GM23248 (cell line): ENCODE measurements at regions not wholly inside any gene's neighbourhood (a gene's known extent, or its start where the extent isn't known, plus 50 kb on each side); places are given as distances from the start of the nearest gene placed in this dataset.

Experiments
- DNase-seq: peaks from one replicate; pipeline ENCODE4 v3.0.0-alpha.2; 2015
- H2AFZ ChIP-seq: fragments of 200-600 bp; sonication (generic); 2 replicates; pipeline ENCODE4 v1.6.1; 2016; ENCODE audit warnings: antibody characterized with exemption
- H3F3A ChIP-seq: fragments of 200-600 bp; sonication (generic); 2 replicates; pipeline ENCODE4 v1.6.1; 2016; ENCODE audit warnings: mild to moderate bottlenecking, antibody characterized with exemption, mixed run types; ENCODE audit not compliant: insufficient read depth
- H3K27ac ChIP-seq: fragments of 200-600 bp; sonication (generic); 2 replicates; pipeline ENCODE4 v1.5.1; 2016; ENCODE audit warnings: mild to moderate bottlenecking
- H3K27me3 ChIP-seq: fragments of 200-600 bp; sonication (generic); replicated peaks from 2 replicates; pipeline ENCODE4 v1.6.1; 2016; ENCODE audit warnings: mild to moderate bottlenecking; ENCODE audit not compliant: insufficient read depth
- H3K36me3 ChIP-seq: fragments of 200-600 bp; sonication (generic); 2 replicates; pipeline ENCODE4 v1.6.1; 2016; ENCODE audit warnings: low read depth, mild to moderate bottlenecking
- H3K4me1 ChIP-seq: fragments of 200-600 bp; sonication (generic); 2 replicates; pipeline ENCODE4 v1.6.1; 2016; ENCODE audit warnings: mild to moderate bottlenecking; ENCODE audit not compliant: insufficient read depth
- H3K4me2 ChIP-seq: fragments of 200-600 bp; sonication (generic); one replicate; pipeline ENCODE4 v1.6.1; 2016; ENCODE audit warnings: mild to moderate bottlenecking; ENCODE audit not compliant: unreplicated experiment
- H3K4me3 ChIP-seq: fragments of 200-600 bp; sonication (generic); 2 replicates; pipeline ENCODE4 v1.5.1; 2016; ENCODE audit warnings: mild to moderate bottlenecking
- H3K79me2 ChIP-seq: fragments of 200-600 bp; sonication (generic); 2 replicates; pipeline ENCODE4 v1.6.1; 2016; ENCODE audit warnings: mild to moderate bottlenecking; ENCODE audit not compliant: insufficient read depth
- H3K9ac ChIP-seq: fragments of 200-600 bp; sonication (generic); 2 replicates; pipeline ENCODE4 v1.6.1; 2016; ENCODE audit warnings: mild to moderate bottlenecking
- H3K9me2 ChIP-seq: fragments of 200-600 bp; sonication (generic); 2 replicates; pipeline ENCODE4 v1.6.1; 2016; ENCODE audit warnings: mixed run types, mild to moderate bottlenecking, moderate library complexity; ENCODE audit not compliant: insufficient read depth
- H3K9me3 ChIP-seq: fragments of 200-600 bp; sonication (generic); one replicate; pipeline ENCODE4 v1.6.1; 2017; ENCODE audit warnings: low read depth
- H4K20me1 ChIP-seq: fragments of 200-600 bp; sonication (generic); 2 replicates; pipeline ENCODE4 v1.6.0; 2016; ENCODE audit not compliant: insufficient read depth
- EZH2 ChIP-seq: fragments of 200-600 bp; sonication (generic); IDR thresholded peaks from 2 replicates; pipeline ENCODE4 v1.6.1; 2018; ENCODE audit warnings: antibody characterized with exemption, mild to moderate bottlenecking; ENCODE audit not compliant: insufficient read depth, poor library complexity, severe bottlenecking
- EZH2phosphoT487 ChIP-seq: fragments of 200-600 bp; sonication (generic); IDR thresholded peaks from 2 replicates; pipeline ENCODE4 v1.6.1; 2018; ENCODE audit warnings: antibody characterized with exemption, moderate library complexity, mild to moderate bottlenecking, low read depth; ENCODE audit not compliant: insufficient read depth
- WGBS, 2 experiments: methylation state at CpG; one replicate each; pipeline ENCODE4 v1.1.6; 2015 to 2017; ENCODE audit warnings: low lambda C conversion rate in 2 of 2, low coverage in 1 of 2; ENCODE audit errors: missing lambda C conversion rate in 2 of 2; 5-methylcytosine and 5-hydroxymethylcytosine counted together
- in situ Hi-C: fragments of 300-500 bp; cut with MboI; formaldehyde crosslinking; loops from 2 replicates; pipeline ENCODE4 v1.15.0; 2020

DNA sequence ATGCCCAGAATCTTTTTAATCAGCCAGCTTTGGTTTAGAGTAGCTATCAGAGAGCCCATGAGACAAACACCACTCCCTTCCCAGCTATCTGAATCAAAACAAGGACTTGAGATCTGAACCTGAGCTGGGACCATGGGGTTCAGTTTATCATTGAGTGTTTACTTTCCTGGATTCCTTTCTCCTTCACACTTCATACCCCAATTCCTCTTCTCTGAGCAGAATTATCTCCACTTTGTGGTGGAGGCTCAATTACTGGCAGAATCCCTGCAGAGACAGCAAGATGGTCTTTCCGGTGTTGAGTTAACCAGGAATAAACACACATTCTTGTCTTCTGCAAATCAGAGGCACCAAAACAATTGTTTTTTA is 102.4 kb downstream of the RPL22L1 start:
- no peaks in the 10 kb centered on the region for H3K9me2 ChIP-seq
- no peak overlapping the region for H3K9ac ChIP-seq
- in situ Hi-C loops, result no loop called here
- peaks cover 3% of the 10 kb centered on the region; the same call in 1 of the 2 replicates for H3F3A ChIP-seq
- TF ChIP-seq EZH2phosphoT487 (no peak), EZH2 (no peak)
- no peaks in the 10 kb centered on the region for H4K20me1 ChIP-seq
- H3K27me3 ChIP-seq, result no peaks in the 10 kb centered on the region
- no peak for DNase-seq
- H3K9me3 ChIP-seq, result no peaks in the 10 kb centered on the region
- no peak overlapping the region for H3K4me3 ChIP-seq
- 94 to 98% methylated on average over 1 of the region's 1 CpG for WGBS, 2 experiments
- H3K4me1 ChIP-seq, result peaks cover 5% of the 10 kb centered on the region; the same call in 1 of the 2 replicates
- H3K79me2 ChIP-seq, result no peaks in the 10 kb centered on the region
- H2AFZ ChIP-seq, result no peak overlapping the region
- no peak overlapping the region for H3K4me2 ChIP-seq
- no peak overlapping the region for H3K27ac ChIP-seq
- H3K36me3 ChIP-seq, result no peaks in the 10 kb centered on the region

DNA sequence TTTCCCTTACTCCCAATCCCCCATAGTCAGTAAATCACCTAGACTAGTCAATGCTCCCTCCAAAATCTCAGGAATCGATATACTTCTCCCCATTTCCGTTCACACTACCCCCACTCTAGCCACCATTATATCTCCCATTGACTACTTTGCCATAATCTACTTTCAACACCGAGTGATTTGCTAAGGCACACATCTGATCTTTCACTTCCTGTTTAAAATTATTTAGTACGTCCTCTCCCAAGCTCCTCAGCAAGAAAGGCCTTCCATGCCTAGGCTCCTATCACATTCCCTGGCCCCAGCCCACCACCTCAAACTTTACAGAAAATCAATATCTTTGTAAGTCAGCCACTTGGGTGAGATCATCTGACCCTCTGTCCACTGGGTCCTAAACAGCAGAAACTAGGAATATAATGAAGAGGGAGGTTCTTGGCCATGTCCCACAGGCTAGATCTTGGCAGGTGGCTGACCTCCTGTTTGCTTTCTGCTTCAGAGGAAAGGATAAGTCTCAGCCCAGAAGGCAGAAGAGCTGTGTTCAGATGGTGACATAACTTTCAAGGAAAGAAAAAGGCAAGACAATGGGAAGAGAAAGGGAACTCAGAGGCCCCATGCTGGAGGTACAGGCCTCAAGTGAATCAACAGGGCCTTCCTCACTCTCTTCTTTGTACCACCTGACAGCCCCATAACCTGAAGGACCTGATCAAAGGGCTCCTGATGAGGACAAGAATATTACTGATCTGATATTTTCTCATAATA is 103.0 kb downstream of the RPL22L1 start:
- H3K27me3 ChIP-seq, result no peaks in the 10 kb centered on the region
- H3K4me3 ChIP-seq, result no peak overlapping the region
- H3K36me3 ChIP-seq, result no peaks in the 10 kb centered on the region
- no peaks in the 10 kb centered on the region for H3K9me3 ChIP-seq
- 91 to 95% methylated on average over 4 of the region's 4 CpGs for WGBS, 2 experiments
- H3K4me2 ChIP-seq, result no peak overlapping the region
- no peaks in the 10 kb centered on the region for H4K20me1 ChIP-seq
- no peaks in the 10 kb centered on the region for H3K9me2 ChIP-seq
- TF ChIP-seq EZH2phosphoT487 (no peak), EZH2 (no peak)
- H2AFZ ChIP-seq, result no peak overlapping the region; the same call in 1 of the 2 replicates
- H3K27ac ChIP-seq, result no peak overlapping the region
- H3K79me2 ChIP-seq, result no peaks in the 10 kb centered on the region
- H3K9ac ChIP-seq, result no peak overlapping the region
- no peak for DNase-seq
- H3K4me1 ChIP-seq, result peaks cover 5% of the 10 kb centered on the region; the same call in 1 of the 2 replicates
- in situ Hi-C loops, result no loop called here
- H3F3A ChIP-seq, result peaks cover 3% of the 10 kb centered on the region; the same call in 1 of the 2 replicates

- no peak for DNase-seq
- H3K4me2 ChIP-seq, result no peak overlapping the region
- H3K36me3 ChIP-seq, result no peaks in the 10 kb centered on the region
- no peak overlapping the region for H3K4me3 ChIP-seq
- H3K9ac ChIP-seq, result no peak overlapping the region
- no peaks in the 10 kb centered on the region for H3K79me2 ChIP-seq
- H3K9me3 ChIP-seq, result no peaks in the 10 kb centered on the region
- H3K4me1 ChIP-seq, result peaks cover 5% of the 10 kb centered on the region; the same call in 1 of the 2 replicates
- H3K27me3 ChIP-seq, result no peaks in the 10 kb centered on the region
- H2AFZ ChIP-seq, result 0 out of 2 replicates have a peak overlapping the region, but pooled peaks have one; percentile 37
- no peaks in the 10 kb centered on the region for H3K9me2 ChIP-seq
- H3F3A ChIP-seq, result peaks cover 3% of the 10 kb centered on the region; the same call in 1 of the 2 replicates
- WGBS, 2 experiments, result 92 to 100% methylated on average over 3 of the region's 3 CpGs
- no peaks in the 10 kb centered on the region for H4K20me1 ChIP-seq
- H3K27ac ChIP-seq, result no peak overlapping the region
- TF ChIP-seq EZH2phosphoT487 (no peak), EZH2 (no peak)
- in situ Hi-C loops, result no loop called here
These were observed 103.7 kb downstream of the RPL22L1 start for GRCh38 chr3:170766253-170766652.

- H3K4me1 ChIP-seq, result peaks cover 7% of the 10 kb centered on the region; the same call in 1 of the 2 replicates
- peak; percentile 52 for DNase-seq
- WGBS, 2 experiments, result 26 to 28% methylated on average over 4 of the region's 4 CpGs
These were observed 104.4 kb downstream of the RPL22L1 start for GRCh38 chr3:170765419-170766078.

More at GRCh38 chr3:170765419-170766078, 104.4 kb downstream of the RPL22L1 start:
- no peaks in the 10 kb centered on the region for H3K9me2 ChIP-seq
- no peak overlapping the region for H3K4me3 ChIP-seq
- H3K9me3 ChIP-seq, result no peaks in the 10 kb centered on the region
- H4K20me1 ChIP-seq, result no peaks in the 10 kb centered on the region
- in situ Hi-C loops, result no loop called here
- H3K27me3 ChIP-seq, result no peaks in the 10 kb centered on the region
- no peak for TF ChIP-seq EZH2phosphoT487
- TF ChIP-seq EZH2, result no peak
- no peak overlapping the region for H3K4me2 ChIP-seq
- H3K36me3 ChIP-seq, result no peaks in the 10 kb centered on the region
- H3K79me2 ChIP-seq, result no peaks in the 10 kb centered on the region
- H3K9ac ChIP-seq, result no peak overlapping the region
- no peak overlapping the region for H3K27ac ChIP-seq
- H2AFZ ChIP-seq, result peak overlapping the region; percentile 37; the same call in 1 of the 2 replicates
- H3F3A ChIP-seq, result peaks cover 3% of the 10 kb centered on the region; the same call in 1 of the 2 replicates
